HG02840 (cell line): ENCODE measurements at regions not wholly inside any gene's neighbourhood (a gene's known extent, or its start where the extent isn't known, plus 50 kb on each side); places are given as distances from the start of the nearest gene placed in this dataset.

Experiments used
- ATAC-seq: cut with Tn5 transposase; IDR thresholded peaks from one replicate; pipeline ENCODE4 v1.9.1; 2021; ENCODE audit warnings: mild to moderate bottlenecking, moderate library complexity, moderate number of reproducible peaks; ENCODE audit not compliant: unreplicated experiment, low FRiP score

GRCh38 chrX:97763391-97763790 is 879.7 kb downstream of the RPA4 start:
- no peak for ATAC-seq

GRCh38 chrX:97763981-97764380 is 880.3 kb downstream of the RPA4 start:
- no peak for ATAC-seq

- ATAC-seq = no peak
These were observed 882.9 kb downstream of the RPA4 start for GRCh38 chrX:97766501-97767095.

GRCh38 chrX:97787311-97787710 is 903.6 kb downstream of the RPA4 start:
- no peak for ATAC-seq

DNA sequence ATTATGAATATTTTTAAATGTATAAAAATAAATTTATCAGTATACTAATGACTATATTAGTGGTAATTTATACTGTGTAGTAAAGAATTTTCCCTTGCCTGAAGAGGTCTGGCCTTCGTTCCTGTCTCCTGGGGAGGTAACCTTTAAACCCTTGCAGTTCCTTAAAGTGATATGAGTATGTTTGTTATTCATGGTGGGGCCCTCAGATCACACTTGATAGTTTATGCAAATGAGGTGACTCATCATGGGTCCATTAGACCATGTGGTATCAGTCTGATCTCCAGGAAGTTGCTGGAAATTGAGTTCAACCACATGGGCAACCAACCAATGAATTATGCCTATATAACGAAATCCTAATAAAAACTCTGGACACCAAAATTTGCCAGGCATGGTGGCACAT is 904.1 kb downstream of the RPA4 start:
- no peak for ATAC-seq

DNA sequence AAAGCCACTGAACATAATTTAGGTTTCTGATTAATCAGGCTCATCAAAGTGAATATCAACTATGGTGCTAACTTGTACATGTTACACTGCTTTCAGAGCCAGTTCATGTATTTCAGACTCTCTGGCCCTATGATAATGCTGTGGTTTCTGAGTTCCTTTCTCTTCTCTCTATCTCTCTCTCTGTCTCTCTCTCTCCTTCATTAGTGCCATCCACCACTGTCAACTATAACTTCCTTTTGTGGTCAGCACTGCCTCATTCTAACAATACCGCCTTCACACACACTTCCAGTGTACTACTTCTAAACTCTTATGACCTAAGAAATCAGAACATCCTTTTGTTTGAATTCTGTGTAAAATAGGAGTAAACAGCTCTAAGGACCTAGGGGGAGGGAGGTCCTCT is 907.1 kb downstream of the RPA4 start:
- ATAC-seq = no peak

- no peak for ATAC-seq
These were observed 913.4 kb downstream of the RPA4 start for GRCh38 chrX:97797076-97797475.

DNA sequence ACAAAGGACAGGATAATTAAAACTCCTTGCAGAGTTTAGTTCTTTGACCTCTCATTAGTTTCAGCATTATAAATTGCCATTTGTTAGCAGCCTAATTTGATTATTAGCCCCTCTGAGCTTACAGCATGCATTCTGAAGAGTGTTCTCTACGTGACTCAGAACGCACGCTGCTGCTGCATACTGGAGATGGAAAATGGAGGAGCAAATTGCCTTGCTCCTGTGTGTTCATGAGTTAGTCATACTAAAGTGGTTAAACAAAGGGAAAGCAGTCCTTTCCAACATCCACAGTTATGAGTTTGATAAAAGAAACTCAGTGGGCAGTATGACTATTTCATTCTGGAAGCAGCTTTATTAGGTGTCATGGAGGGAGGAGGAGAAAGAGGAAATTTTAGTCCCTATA is 922.5 kb downstream of the RPA4 start:
- ATAC-seq = no peak

DNA sequence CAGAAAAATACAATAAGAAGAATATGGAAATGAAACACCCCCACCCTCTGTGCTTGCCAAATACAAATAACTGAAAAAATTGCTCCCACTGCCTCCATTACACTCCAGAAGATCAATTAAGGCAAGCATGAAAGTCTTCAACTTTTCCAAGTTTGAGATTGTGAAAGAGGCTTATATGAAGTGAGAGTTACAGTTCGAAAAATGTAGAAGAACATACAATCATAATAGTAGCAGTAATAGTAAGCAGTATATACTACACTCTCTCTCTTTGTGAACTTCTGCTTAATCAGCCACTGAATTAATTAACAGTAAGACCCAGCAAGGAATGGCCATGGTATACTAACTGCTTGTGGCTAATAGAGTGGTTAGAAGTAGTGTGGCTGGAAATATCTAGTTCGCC is 923.2 kb downstream of the RPA4 start:
- ATAC-seq = no peak

GRCh38 chrX:97820170-97820569 is 936.5 kb downstream of the RPA4 start:
- no peak for ATAC-seq

DNA sequence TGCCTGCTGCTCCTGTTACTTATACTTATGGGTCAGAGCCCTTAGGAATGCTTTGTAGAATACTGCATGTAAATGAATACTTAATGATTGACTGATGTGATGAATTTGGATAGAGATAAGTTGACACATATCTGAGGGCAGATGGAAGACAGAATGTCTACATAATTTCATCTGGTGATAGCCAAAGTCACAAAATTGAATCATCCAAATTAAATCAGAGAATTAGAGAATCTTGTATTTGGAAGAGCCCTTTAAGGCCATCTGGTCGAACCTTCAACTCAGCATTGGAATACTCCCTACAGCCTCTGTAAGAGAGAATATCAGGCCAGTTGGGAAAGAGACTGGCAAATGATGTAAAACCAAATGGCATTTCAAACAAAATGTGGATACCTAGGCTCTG is 944.8 kb downstream of the RPA4 start:
- ATAC-seq = no peak

DNA sequence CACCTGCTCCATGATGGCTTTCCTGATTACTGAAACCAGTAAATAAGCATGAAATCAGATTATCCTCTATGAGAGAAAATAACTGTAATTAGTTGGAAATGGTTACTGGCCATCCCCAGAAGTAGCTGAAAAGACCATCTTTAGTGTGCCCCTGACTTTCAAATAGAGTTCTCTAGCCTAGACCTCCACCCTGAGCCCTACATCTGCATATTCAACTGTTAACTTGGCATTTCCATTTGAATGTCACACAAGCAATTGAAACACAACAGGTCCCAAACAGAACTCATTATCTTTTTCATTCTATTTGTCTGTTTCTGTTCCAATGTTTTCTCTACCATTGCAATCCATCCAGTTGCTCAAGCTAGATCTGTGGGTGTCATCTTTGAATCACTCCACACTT is 952.3 kb downstream of the RPA4 start:
- ATAC-seq = no peak

- no peak for ATAC-seq
These were observed 958.0 kb downstream of the RPA4 start for GRCh38 chrX:97841544-97842179.

DNA sequence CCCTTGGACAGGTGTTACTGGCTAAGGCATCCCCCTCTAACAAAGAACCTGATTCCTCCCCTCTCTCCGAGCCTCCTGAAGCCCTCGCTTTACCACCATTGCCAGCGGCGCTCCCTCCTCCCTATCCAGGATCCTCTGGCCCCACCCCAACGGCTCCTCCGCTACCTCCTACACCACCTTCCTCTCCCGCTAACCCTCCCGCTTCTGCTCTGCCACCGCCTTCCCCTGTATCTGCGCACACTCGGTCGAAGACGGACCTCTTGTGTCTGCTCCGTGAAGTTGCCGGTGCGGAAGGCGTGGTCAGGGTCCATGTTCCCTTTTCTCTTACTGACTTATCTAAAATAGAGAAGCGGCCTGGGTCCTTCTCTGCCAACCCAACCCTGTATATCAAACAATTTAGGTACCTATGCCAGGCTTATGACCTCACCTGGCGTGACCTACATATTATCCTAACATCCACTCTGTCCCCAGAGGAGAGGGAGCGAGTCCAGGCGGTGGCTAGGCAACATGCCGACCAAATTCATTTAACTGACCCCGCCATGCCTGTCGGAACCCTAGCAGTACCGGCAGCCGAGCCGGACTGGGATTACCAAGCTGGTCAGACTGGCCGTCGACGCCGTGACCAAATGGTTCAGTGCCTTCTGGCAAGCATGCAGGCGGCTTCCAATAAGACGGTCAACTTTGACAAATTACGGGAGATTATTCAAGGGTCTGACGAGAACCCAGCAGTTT is 958.9 kb downstream of the RPA4 start:
- no peak for ATAC-seq

DNA sequence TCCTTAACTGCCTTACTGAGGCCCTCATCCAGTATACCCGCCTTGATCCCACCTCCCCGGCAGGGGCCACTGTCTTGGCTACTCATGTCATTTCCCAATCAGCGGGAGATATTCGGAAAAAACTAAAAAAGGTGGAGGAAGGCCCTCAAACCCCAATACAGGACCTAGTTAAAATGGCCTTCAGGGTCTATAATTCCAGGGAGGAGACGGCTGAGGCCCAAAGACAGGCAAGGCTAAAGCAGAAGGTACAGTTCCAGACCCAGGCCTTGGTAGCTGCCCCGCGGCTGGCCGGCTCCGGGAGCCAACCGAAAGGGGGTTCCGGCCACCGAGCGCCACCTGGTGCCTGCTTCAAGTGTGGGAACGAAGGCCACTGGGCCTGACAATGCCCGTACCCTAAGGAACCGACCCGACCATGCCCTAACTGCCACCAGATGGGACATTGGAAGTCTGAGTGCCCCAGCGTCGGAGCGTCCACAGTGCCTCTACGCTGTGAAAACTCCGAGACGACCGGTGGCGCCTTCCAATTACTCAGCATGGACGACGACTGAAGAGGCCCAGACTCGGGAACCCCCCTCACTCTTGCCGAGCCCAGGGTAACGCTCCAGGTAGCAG is 959.6 kb downstream of the RPA4 start:
- ATAC-seq = no peak

- no peak for ATAC-seq
These were observed 960.5 kb downstream of the RPA4 start for GRCh38 chrX:97844161-97844560.

DNA sequence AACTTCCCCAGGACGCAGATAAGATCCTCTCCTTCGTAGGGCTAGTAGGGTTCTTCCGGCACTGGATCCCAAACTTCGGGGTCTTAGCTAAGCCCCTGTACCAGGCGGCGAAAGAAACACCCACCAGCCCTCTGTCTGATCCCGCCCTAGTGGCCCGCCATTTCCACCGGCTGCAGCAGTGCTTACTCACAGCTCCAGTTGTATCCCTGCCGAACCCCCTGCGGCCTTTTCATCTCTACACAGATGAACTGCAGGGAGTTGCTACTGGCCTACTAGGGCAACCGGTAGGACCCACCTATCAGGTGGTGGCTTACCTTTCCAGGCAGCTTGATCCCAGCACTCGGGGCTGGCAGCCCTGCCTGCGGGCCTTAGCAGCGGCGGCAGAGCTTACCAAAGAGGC is 961.2 kb downstream of the RPA4 start:
- no peak for ATAC-seq

DNA sequence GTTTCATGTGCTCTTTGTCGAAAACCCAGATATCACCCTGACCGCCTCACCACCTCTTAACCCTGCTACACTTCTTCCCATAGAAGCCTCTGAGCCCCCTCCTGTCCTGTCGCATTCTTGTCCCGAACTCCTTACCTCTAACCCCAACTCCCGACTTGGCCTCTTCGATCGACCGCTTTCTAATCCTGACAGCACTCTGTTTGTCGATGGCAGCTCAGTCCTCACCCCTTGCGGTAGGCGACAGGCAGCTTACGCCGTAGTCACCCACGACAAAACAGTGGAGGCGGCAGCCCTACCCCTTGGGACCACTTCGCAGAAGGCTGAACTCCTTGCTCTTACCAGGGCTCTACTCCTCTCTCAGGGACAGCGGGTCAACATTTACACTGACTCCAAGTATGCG is 961.7 kb downstream of the RPA4 start:
- ATAC-seq = no peak

DNA sequence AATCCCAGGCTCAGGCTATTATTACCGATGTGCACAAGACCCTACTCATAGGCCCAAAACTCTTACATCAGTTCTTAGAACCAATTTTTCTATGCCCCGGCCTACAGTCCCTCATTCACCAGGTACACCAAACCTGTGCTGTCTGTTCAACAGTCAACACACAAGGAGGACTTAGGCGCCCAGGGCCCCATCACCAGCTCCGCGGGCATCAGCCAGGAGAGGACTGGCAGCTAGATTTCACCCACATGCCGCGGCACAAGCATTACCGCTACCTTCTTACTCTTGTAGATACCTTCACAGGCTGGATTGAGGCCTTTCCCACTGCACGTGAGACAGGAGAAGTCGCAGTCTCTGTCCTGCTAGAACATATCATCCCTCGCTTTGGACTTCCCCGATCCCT is 962.5 kb downstream of the RPA4 start:
- ATAC-seq = no peak

- ATAC-seq = no peak
These were observed 963.1 kb downstream of the RPA4 start for GRCh38 chrX:97846718-97847237.

- no peak for ATAC-seq
These were observed 964.4 kb downstream of the RPA4 start for GRCh38 chrX:97847885-97848679.
